H1 (cell line): ENCODE measurements at regions not wholly inside any gene's neighbourhood (a gene's known extent, or its start where the extent isn't known, plus 50 kb on each side); places are given as distances from the start of the nearest gene placed in this dataset.

Source experiments
- CTCF ChIA-PET: fragments of 300-600 bp; sonication (Branson Sonifier 250); formaldehyde crosslinking; loops from one replicate; lab custom pipeline; 2021; ENCODE audit not compliant: partially characterized antibody; lab: Charles Lee
- POLR2A ChIA-PET: fragments of 300-600 bp; sonication (Branson Sonifier 250); formaldehyde crosslinking; loops from one replicate; lab custom pipeline; 2021; ENCODE audit warnings: inconsistent platforms; ENCODE audit not compliant: partially characterized antibody; lab: Charles Lee
- DNase-seq, 2 experiments: peaks; one replicate each; pipeline versions ENCODE4 v3.0.0 to v3.0.0-alpha.2; 2010 to 2022; ENCODE audit warnings: low spot score in 2 of 2, low read depth in 1 of 2, mixed read lengths in 1 of 2
- FAIRE-seq: peaks from 2 replicates; lab custom pipeline; 2011; peaks lifted over from hg19 to GRCh38; lab: Jason Lieb, UNC
- H2AFZ ChIP-seq: 2 replicates; pipeline ENCODE4 v1.8.1; 2012; ENCODE audit warnings: low read length, inconsistent platforms
- H2AK5ac ChIP-seq: 2 replicates; pipeline ENCODE4 v1.6.1; 2013; ENCODE audit warnings: low read depth, low read length
- H2BK120ac ChIP-seq: replicated peaks from 2 replicates; pipeline ENCODE3; 2013; ENCODE audit warnings: low read depth, low read length, inconsistent platforms
- H2BK12ac ChIP-seq: 2 replicates; pipeline ENCODE4 v1.6.1; 2013; ENCODE audit warnings: low read depth, low read length
- H2BK15ac ChIP-seq: 2 replicates; pipeline ENCODE4 v1.6.1; 2013; ENCODE audit warnings: low read length
- H2BK20ac ChIP-seq: 2 replicates; pipeline ENCODE4 v1.6.1; 2013; ENCODE audit warnings: low read length
- H2BK5ac ChIP-seq: 2 replicates; pipeline ENCODE4 v1.6.1; 2013; ENCODE audit warnings: low read depth, low read length
- H3K14ac ChIP-seq: 2 replicates; pipeline ENCODE4 v1.6.1; 2013; ENCODE audit warnings: inconsistent platforms; ENCODE audit not compliant: insufficient read length
- H3K18ac ChIP-seq: 2 replicates; pipeline ENCODE4 v1.6.1; 2013; ENCODE audit warnings: low read length; ENCODE audit errors: extremely low read depth
- H3K23ac ChIP-seq: 2 replicates; pipeline ENCODE4 v1.6.1; 2013; ENCODE audit warnings: inconsistent platforms; ENCODE audit not compliant: insufficient read length
- H3K23me2 ChIP-seq: 2 replicates; pipeline ENCODE4 v1.6.1; 2013; ENCODE audit warnings: low read depth, low read length
- H3K27ac ChIP-seq: 2 replicates; pipeline ENCODE4 v1.6.1; 2011; ENCODE audit warnings: low read depth, low read length, inconsistent platforms
- H3K27me3 ChIP-seq, 4 experiments: replicated peaks in 1 of 4; 1 replicate in 1 of 4; 2 replicates in 3 of 4; pipeline versions ENCODE4 v1.6.1 to v1.8.1; 2011 to 2013; ENCODE audit warnings: low read length in 3 of 4, mild to moderate bottlenecking in 3 of 4, inconsistent platforms in 2 of 4, mixed read lengths in 2 of 4, moderate library complexity in 1 of 4; ENCODE audit not compliant: control insufficient read depth in 3 of 4, insufficient read depth in 3 of 4; ENCODE audit errors: extremely low read depth in 1 of 4
- H3K36me3 ChIP-seq, 4 experiments: 2 replicates each; pipeline versions ENCODE4 v1.6.1 to v1.8.1; 2011 to 2013; ENCODE audit warnings: mild to moderate bottlenecking in 4 of 4, low read length in 3 of 4, moderate library complexity in 2 of 4, control low read depth in 1 of 4, inconsistent platforms in 1 of 4; ENCODE audit not compliant: insufficient read depth in 4 of 4, control insufficient read depth in 2 of 4
- H3K4ac ChIP-seq: replicated peaks from 2 replicates; pipeline ENCODE3; 2013; ENCODE audit warnings: low read length, low read depth, mixed read lengths, inconsistent platforms; ENCODE audit not compliant: insufficient read length
- H3K4me1 ChIP-seq, 4 experiments: replicated peaks in 1 of 4; 1 replicate in 1 of 4; 2 replicates in 3 of 4; pipeline versions ENCODE4 v1.6.1 to v1.8.1; 2011 to 2013; ENCODE audit warnings: low read length in 3 of 4, inconsistent platforms in 2 of 4, mixed read lengths in 1 of 4; ENCODE audit not compliant: insufficient read depth in 4 of 4, control insufficient read depth in 3 of 4
- H3K4me2 ChIP-seq, 2 experiments: 2 replicates each; pipeline versions ENCODE4 v1.6.1 to v1.8.1; 2011 to 2013; ENCODE audit warnings: low read depth in 2 of 2, low read length in 2 of 2, control low read depth in 1 of 2, inconsistent platforms in 1 of 2, mild to moderate bottlenecking in 1 of 2; ENCODE audit not compliant: insufficient read depth in 1 of 2
- H3K4me3 ChIP-seq, 4 experiments: fragments of 200-600, 300-600 bp in 1 of 4; sonication (generic), shearing (Covaris generic), sonication (Bioruptor Twin) in 1 of 4; 2 replicates each; pipeline versions ENCODE4 v1.5.1 to v1.8.1; 2011 to 2016; ENCODE audit warnings: low read length in 4 of 4, low read depth in 3 of 4, control low read depth in 2 of 4, inconsistent platforms in 2 of 4, mild to moderate bottlenecking in 2 of 4, mixed read lengths in 1 of 4, moderate library complexity in 1 of 4; ENCODE audit not compliant: insufficient read depth in 2 of 4; ENCODE audit errors: extremely low read depth in 1 of 4
- H3K56ac ChIP-seq: replicated peaks from 2 replicates; pipeline ENCODE3; 2013; ENCODE audit warnings: low read depth, mild to moderate bottlenecking, mixed read lengths, low read length, inconsistent platforms; ENCODE audit not compliant: insufficient read length
- H3K79me1 ChIP-seq: 2 replicates; pipeline ENCODE4 v1.6.1; 2013; ENCODE audit warnings: low read depth, low read length, control low read depth
- H3K79me2 ChIP-seq, 2 experiments: 2 replicates each; pipeline versions ENCODE4 v1.6.1 to v1.8.1; 2012 to 2013; ENCODE audit warnings: low read length in 2 of 2, mild to moderate bottlenecking in 2 of 2, inconsistent platforms in 1 of 2; ENCODE audit not compliant: insufficient read depth in 2 of 2, control insufficient read depth in 1 of 2
- H3K9ac ChIP-seq, 4 experiments: replicated peaks in 1 of 4; 1 replicate in 1 of 4; 2 replicates in 3 of 4; pipeline versions ENCODE4 v1.6.1 to v1.8.1; 2011 to 2013; ENCODE audit warnings: low read depth in 3 of 4, low read length in 3 of 4, control low read depth in 2 of 4, mild to moderate bottlenecking in 2 of 4, moderate library complexity in 2 of 4, inconsistent platforms in 1 of 4; ENCODE audit errors: extremely low read depth in 1 of 4
- H3K9me3 ChIP-seq, 2 experiments: 2 replicates each; pipeline versions ENCODE4 v1.6.1 to v1.8.1; 2012 to 2013; ENCODE audit warnings: mild to moderate bottlenecking in 2 of 2, moderate library complexity in 2 of 2, control low read depth in 1 of 2, inconsistent platforms in 1 of 2, low read depth in 1 of 2, low read length in 1 of 2, mixed read lengths in 1 of 2; ENCODE audit not compliant: insufficient read depth in 2 of 2
- H4K20me1 ChIP-seq, 2 experiments: replicated peaks in 1 of 2; 2 replicates each; pipeline versions ENCODE3 to v1.8.1; 2011 to 2013; ENCODE audit warnings: inconsistent platforms in 2 of 2, low read length in 2 of 2, mild to moderate bottlenecking in 1 of 2; ENCODE audit not compliant: insufficient read depth in 2 of 2, control insufficient read depth in 1 of 2
- H4K5ac ChIP-seq: 2 replicates; pipeline ENCODE4 v1.6.1; 2013; ENCODE audit warnings: low read length, low read depth, mixed read lengths, inconsistent platforms; ENCODE audit not compliant: insufficient read length
- H4K8ac ChIP-seq: 2 replicates; pipeline ENCODE4 v1.8.0; 2013; ENCODE audit warnings: mild to moderate bottlenecking, moderate library complexity, low read length, inconsistent platforms; ENCODE audit not compliant: insufficient read depth; ENCODE audit errors: extremely low read depth
- H4K91ac ChIP-seq: replicated peaks from 2 replicates; pipeline ENCODE3; 2013; ENCODE audit warnings: low read length, mixed read lengths, inconsistent platforms; ENCODE audit not compliant: insufficient read length
- JUND ChIP-seq: IDR thresholded peaks from 2 replicates; pipeline ENCODE4 v1.6.1; 2011; ENCODE audit warnings: mild to moderate bottlenecking, improper control_type of control experiment, low read length
- WGBS, 2 experiments: shearing (Covaris generic) in 1 of 2; methylation state at CpG; one replicate each; pipeline versions ENCODE4 v1.1.6 to v1.1.7; 2013 to 2015; ENCODE audit warnings: low lambda C conversion rate in 2 of 2, mixed read lengths in 2 of 2, inconsistent platforms in 1 of 2, low coverage in 1 of 2, missing lambda C conversion rate in 1 of 2; ENCODE audit not compliant: insufficient replicate concordance in 2 of 2, insufficient coverage in 1 of 2, insufficient read length in 1 of 2; ENCODE audit errors: extremely low coverage in 1 of 2, missing lambda C conversion rate in 1 of 2; 5-methylcytosine and 5-hydroxymethylcytosine counted together

DNA sequence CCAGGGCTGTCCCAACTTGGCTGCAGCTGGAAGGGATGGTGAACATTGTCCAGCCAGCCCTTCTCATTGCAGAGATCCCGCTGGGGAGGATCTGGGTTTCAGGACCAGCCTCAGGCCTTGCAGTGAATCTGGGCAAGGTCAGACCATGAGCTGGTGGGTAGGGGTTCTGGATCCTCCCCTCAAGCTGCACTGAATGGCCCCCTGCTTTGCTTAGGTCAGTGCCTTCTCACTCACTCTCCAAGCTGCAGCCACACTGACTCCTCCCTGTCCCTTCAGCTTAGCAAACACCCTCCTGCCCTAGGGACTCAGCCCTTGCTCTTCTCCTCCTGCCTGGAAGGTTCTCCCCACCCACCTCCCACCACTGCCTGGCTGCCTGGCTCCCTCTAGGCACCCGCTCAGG is 95.3 kb upstream of the KCNG1 start:
- no peak for DNase-seq

More for the DNA sequence above, 95.3 kb upstream of the KCNG1 start:
- H3K4ac ChIP-seq = no peak overlapping the region
- no peaks in the 10 kb centered on the region for H3K9me3 ChIP-seq
- WGBS, 2 experiments = 79% methylated on average over 2 of the region's 2 CpGs; no CpG with 5 or more reads in 1 of the 2 experiments
- POLR2A ChIA-PET = no interaction called here
- H3K36me3 ChIP-seq = no peaks in the 10 kb centered on the region
- H2BK12ac ChIP-seq = no peak overlapping the region
- H3K56ac ChIP-seq = no peak overlapping the region
- no peak overlapping the region for H3K14ac ChIP-seq
- no peak overlapping the region for H3K9ac ChIP-seq
- H3K4me3 ChIP-seq = no peak overlapping the region
- H3K27ac ChIP-seq = no peak overlapping the region
- peak overlapping the region; percentile 66; the same call in 1 of the 2 replicates for H2BK15ac ChIP-seq
- no peak overlapping the region for H2BK20ac ChIP-seq
- H4K5ac ChIP-seq = no peak overlapping the region
- no peak overlapping the region for H2AFZ ChIP-seq
- H4K91ac ChIP-seq = peak overlapping the region; percentile 39
- H4K8ac ChIP-seq = no peak overlapping the region; the same call in 1 of the 2 replicates
- H2BK120ac ChIP-seq = no peak overlapping the region
- no peaks in the 10 kb centered on the region for H3K79me1 ChIP-seq
- H2AK5ac ChIP-seq = no peak overlapping the region
- CTCF ChIA-PET = interaction anchor here (1.0 to 1.4 kb wide), 4 partner anchors 16 to 188 kb away, joined by 3 to 7 read pairs (median 3); no protein-coding TSS in a partner anchor
- no peak overlapping the region for H2BK5ac ChIP-seq
- no peak for FAIRE-seq
- no peaks in the 10 kb centered on the region for H3K27me3 ChIP-seq
- no peak overlapping the region for H3K23ac ChIP-seq
- no peak for TF ChIP-seq JUND
- TF ChIP-seq, all 59 proteins: peak for 0
- H3K23me2 ChIP-seq = no peaks in the 10 kb centered on the region; the same call in 1 of the 2 replicates
- peaks cover 0 to 14% (median 6%) of the 10 kb centered on the region in 4 experiments; a peak in 6 of 7 replicates for H3K4me1 ChIP-seq
- no peak overlapping the region for H3K4me2 ChIP-seq
- no peaks in the 10 kb centered on the region for H3K79me2 ChIP-seq
- H4K20me1 ChIP-seq = no peaks in the 10 kb centered on the region
- H3K18ac ChIP-seq = peak overlapping the region; percentile 72; the same call in 1 of the 2 replicates
